ENCODE measurements at regions not wholly inside any gene's neighbourhood (a gene's known extent, or its start where the extent isn't known, plus 50 kb on each side); places are given as distances from the start of the nearest gene placed in this dataset.
"Not testable (repeated sequence)": the region's sequence is repeated elsewhere in the genome, so short reads cannot be mapped to it uniquely, and the experiment has no call there.

GRCh38 chr7:56373314-56373713, 257.1 kb upstream of the NUPR2 start:
- H3K4me3 ChIP-seq; H3K4me1 ChIP-seq; in situ Hi-C loops (cut with MboI; ENCODE audit: low sequenced_read_pairs); H3K27me3 ChIP-seq (ENCODE audit: low read depth); H3K36me3 ChIP-seq (replicated peaks); H3K9me3 ChIP-seq: not testable (repeated sequence)
- DNase-seq (ENCODE audit: low spot score in 2 of 2), result peak in 1 of 2 experiments; percentile 73

- in situ Hi-C loops (cut with MboI; ENCODE audit: low sequenced_read_pairs); H3K9me3 ChIP-seq; H3K4me3 ChIP-seq; H3K4me1 ChIP-seq; H3K36me3 ChIP-seq (replicated peaks); H3K27me3 ChIP-seq (ENCODE audit: low read depth): not testable (repeated sequence)
- peak in 1 of 2 experiments; percentile 17 for DNase-seq (ENCODE audit: low spot score in 2 of 2)
Observed at GRCh38 chr7:56371792-56372191, 255.6 kb upstream of the NUPR2 start.

GRCh38 chr7:56370208-56370872, 254.1 kb upstream of the NUPR2 start:
- H3K4me3 ChIP-seq; H3K36me3 ChIP-seq (replicated peaks); H3K9me3 ChIP-seq; H3K27me3 ChIP-seq (ENCODE audit: low read depth); in situ Hi-C loops (cut with MboI; ENCODE audit: low sequenced_read_pairs); DNase-seq (ENCODE audit: low spot score in 2 of 2); H3K4me1 ChIP-seq: not testable (repeated sequence)

DNA sequence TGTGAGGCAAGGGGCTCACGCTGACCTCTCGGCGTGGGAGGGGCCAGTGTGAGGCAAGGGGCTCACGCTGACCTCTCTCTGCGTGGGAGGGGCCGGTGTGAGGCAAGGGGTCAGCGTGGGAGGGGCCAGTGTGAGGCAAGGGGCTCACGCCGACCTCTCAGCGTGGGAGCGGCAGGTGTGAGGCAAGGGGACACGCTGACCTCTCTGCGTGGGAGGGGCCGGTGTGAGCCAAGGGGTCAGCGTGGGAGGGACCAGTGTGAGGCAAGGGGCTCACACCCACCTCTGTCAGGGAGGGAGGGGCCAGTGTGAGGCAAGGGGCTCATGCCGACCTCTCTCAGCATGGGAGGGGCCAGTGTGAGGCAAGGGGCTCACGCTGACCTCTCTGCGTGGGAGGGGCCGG, 251.7 kb upstream of the NUPR2 start:
- in situ Hi-C loops (cut with MboI; ENCODE audit: low sequenced_read_pairs); H3K27me3 ChIP-seq (ENCODE audit: low read depth); H3K4me3 ChIP-seq; DNase-seq (ENCODE audit: low spot score in 2 of 2); H3K9me3 ChIP-seq; H3K36me3 ChIP-seq (replicated peaks); H3K4me1 ChIP-seq: not testable (repeated sequence)

- in situ Hi-C loops (cut with MboI; ENCODE audit: low sequenced_read_pairs); H3K4me1 ChIP-seq; H3K36me3 ChIP-seq (replicated peaks); H3K9me3 ChIP-seq; H3K27me3 ChIP-seq (ENCODE audit: low read depth); H3K4me3 ChIP-seq: not testable (repeated sequence)
- peak in 1 of 2 experiments; percentile 37 for DNase-seq (ENCODE audit: low spot score in 2 of 2)
Observed at GRCh38 chr7:56367411-56367810, 251.2 kb upstream of the NUPR2 start.

- in situ Hi-C loops (cut with MboI; ENCODE audit: low sequenced_read_pairs); DNase-seq (ENCODE audit: low spot score in 2 of 2); H3K4me3 ChIP-seq; H3K27me3 ChIP-seq (ENCODE audit: low read depth); H3K36me3 ChIP-seq (replicated peaks); H3K4me1 ChIP-seq; H3K9me3 ChIP-seq: not testable (repeated sequence)
Observed at GRCh38 chr7:56366701-56367100, 250.5 kb upstream of the NUPR2 start.

DNA sequence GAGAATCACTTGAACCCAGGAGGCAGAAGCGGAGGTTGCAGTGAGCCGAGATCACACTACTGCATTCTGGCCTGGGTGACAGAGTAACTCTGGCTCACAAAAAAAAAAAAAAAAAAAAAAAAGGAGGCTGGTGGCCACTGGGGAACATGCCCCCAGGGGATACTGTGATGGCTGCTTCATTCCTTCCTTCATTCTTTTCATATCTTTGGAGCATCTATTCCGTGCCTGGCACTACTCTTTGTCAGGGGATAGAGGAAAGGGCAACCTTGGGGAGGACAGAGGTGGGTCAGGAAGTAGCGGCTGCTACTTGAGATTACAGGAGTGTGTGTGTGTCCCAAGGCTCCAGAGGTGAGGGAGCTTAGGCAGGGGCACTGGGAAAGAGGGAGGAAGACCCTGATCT, 236.4 kb upstream of the NUPR2 start:
- DNase-seq (ENCODE audit: low spot score in 2 of 2); H3K9me3 ChIP-seq; H3K27me3 ChIP-seq (ENCODE audit: low read depth); H3K4me3 ChIP-seq; H3K4me1 ChIP-seq; H3K36me3 ChIP-seq (replicated peaks); in situ Hi-C loops (cut with MboI; ENCODE audit: low sequenced_read_pairs): not testable (repeated sequence)

DNA sequence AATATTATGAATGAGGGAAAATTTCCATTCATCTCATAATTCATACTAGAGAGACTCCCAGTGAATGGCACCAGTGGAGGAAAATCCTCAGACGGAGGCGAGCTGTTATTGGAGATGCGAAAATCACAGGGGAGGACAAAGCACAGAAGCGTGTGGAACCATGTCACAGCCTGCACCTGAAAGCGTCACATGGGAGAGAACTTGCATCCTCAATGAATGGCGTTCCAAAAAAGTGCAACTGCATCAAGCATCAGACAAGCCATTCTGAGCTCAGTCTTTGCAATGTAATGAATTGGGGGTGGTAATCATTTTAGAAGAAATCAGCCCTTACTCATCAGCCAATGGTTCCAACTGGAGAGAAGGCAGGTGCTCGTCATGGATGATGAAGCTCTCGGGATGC, 235.0 kb upstream of the NUPR2 start:
- H3K27me3 ChIP-seq (ENCODE audit: low read depth); in situ Hi-C loops (cut with MboI; ENCODE audit: low sequenced_read_pairs); H3K4me1 ChIP-seq; H3K36me3 ChIP-seq (replicated peaks); H3K9me3 ChIP-seq; H3K4me3 ChIP-seq; DNase-seq (ENCODE audit: low spot score in 2 of 2): not testable (repeated sequence)

DNA sequence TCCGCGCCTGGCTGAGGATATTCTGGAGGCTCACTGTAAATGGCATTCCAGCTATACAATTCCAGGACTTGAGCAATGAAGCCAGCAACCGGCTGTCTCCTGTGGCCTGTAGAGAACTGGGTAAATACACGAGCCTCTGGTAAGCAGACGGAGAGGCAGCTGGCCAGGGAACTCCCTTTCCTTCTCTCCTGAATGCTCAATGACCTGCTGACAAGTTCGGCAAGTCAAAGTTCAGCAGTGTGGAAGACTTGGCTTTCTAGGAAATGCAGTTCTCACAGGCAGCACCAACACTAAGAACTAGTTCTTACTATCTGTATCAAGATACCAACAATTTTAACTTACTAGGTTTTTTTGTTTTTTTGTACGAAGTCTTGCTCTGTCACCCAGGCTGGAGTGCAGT, 232.1 kb upstream of the NUPR2 start:
- H3K4me3 ChIP-seq; H3K36me3 ChIP-seq (replicated peaks); H3K27me3 ChIP-seq (ENCODE audit: low read depth); DNase-seq (ENCODE audit: low spot score in 2 of 2); H3K9me3 ChIP-seq; in situ Hi-C loops (cut with MboI; ENCODE audit: low sequenced_read_pairs); H3K4me1 ChIP-seq: not testable (repeated sequence)

DNA sequence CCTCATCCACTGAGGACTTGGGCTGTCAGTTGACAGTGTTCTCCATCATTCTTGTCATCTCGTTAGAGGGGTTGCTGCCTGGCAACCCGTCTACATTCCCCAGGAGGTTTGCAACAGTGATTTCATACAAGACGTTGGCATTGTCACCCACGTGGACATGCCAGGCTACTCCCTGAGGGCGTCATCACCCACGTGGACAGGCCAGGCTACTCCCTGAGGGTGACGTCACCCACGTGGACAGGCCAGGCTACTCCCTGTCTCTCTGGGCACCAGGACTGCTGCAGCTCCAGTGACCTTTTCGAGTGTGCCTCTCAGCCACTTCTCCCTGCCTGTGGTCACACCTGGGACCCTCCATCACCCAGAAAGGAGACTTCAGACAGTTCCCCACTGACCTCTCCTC, 212.1 kb upstream of the NUPR2 start:
- H3K4me3 ChIP-seq; H3K9me3 ChIP-seq; in situ Hi-C loops (cut with MboI; ENCODE audit: low sequenced_read_pairs); H3K27me3 ChIP-seq (ENCODE audit: low read depth); H3K36me3 ChIP-seq (replicated peaks); DNase-seq (ENCODE audit: low spot score in 2 of 2); H3K4me1 ChIP-seq: not testable (repeated sequence)

DNA sequence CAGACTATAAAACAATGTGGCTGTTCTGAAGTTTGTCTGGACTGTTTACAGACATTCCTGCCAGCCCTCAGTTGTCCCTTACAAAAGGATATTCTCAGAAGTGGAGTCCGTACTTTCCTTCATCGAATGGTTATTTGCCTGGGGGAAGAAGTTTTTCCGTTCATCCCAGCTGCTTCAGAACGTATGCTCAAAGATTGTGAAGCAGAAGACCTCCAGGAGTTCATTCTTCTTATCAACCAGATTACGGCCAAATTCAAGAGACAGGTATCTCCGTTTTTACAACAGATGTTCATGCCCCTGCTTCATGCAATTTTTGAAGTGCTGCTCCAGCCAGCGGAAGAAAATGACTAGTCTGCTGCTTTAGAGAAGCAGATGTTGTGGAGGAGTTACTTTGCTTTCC, 174.3 kb upstream of the NUPR2 start:
- DNase-seq (ENCODE audit: low spot score in 2 of 2), result no peak
- Histone ChIP-seq H3K4me1 (no peaks in the 10 kb centered on the region), H3K36me3 (replicated peaks) (no peaks in the 10 kb centered on the region), H3K4me3 (no peak overlapping the region), H3K27me3 (ENCODE audit: low read depth) (no peaks in the 10 kb centered on the region), H3K9me3 (no peaks in the 10 kb centered on the region)
- in situ Hi-C loops (cut with MboI; ENCODE audit: low sequenced_read_pairs), result no loop called here

DNA sequence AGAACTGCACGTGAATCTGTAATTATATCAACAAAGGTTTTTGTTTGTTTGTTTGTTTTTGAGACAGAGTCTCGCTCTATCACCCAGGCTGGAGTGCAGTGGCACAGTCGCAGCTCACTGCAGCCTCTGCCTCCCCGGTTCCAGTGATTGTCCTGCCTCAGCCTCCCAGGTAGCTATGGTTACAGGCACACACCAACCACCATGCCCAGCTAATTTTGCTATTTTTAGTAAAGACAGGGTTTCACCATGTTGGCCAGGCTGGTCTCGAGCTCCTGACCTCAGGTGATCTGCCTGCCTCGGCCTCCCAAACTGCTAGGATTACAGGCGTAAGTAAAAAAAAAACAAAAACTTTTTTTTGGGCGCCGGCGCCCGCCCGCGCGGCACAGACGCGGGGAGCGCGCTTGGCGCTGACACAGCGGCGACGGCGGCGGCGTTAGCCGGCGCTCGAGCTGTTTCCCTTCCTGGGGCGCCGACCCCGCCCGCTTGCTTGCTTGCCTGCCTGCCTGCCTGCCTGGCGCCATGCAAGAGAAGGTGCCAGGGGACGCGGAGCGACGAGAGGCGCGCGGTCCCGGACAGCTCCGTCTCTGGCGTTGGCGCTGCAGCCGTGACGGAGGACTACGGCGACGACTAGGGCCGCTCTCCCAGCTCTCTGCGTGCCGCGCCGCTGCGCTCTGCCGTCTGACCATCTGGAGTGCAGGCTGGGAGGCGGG, 171.4 kb upstream of the NUPR2 start:
- Histone ChIP-seq H3K9me3 (no peaks in the 10 kb centered on the region), H3K36me3 (replicated peaks) (no peaks in the 10 kb centered on the region), H3K4me3 (no peak overlapping the region), H3K4me1 (no peaks in the 10 kb centered on the region), H3K27me3 (ENCODE audit: low read depth) (no peaks in the 10 kb centered on the region)
- DNase-seq (ENCODE audit: low spot score in 2 of 2), result no peak
- in situ Hi-C loops (cut with MboI; ENCODE audit: low sequenced_read_pairs), result no loop called here

- Histone ChIP-seq H3K27me3 (ENCODE audit: low read depth) (no peaks in the 10 kb centered on the region), H3K36me3 (replicated peaks) (no peaks in the 10 kb centered on the region), H3K9me3 (no peaks in the 10 kb centered on the region), H3K4me3 (no peak overlapping the region), H3K4me1 (no peaks in the 10 kb centered on the region)
- in situ Hi-C loops (cut with MboI; ENCODE audit: low sequenced_read_pairs), result no loop called here
- no peak for DNase-seq (ENCODE audit: low spot score in 2 of 2)
Observed at GRCh38 chr7:56256108-56256507, 139.9 kb upstream of the NUPR2 start.

GRCh38 chr7:56250135-56250534, 133.9 kb upstream of the NUPR2 start:
- Histone ChIP-seq H3K9me3 (no peaks in the 10 kb centered on the region), H3K27me3 (ENCODE audit: low read depth) (no peaks in the 10 kb centered on the region), H3K4me1 (no peaks in the 10 kb centered on the region), H3K36me3 (replicated peaks) (no peaks in the 10 kb centered on the region), H3K4me3 (no peak overlapping the region)
- DNase-seq (ENCODE audit: low spot score in 2 of 2), result no peak
- in situ Hi-C loops (cut with MboI; ENCODE audit: low sequenced_read_pairs), result no loop called here

- Histone ChIP-seq H3K9me3 (no peaks in the 10 kb centered on the region), H3K36me3 (replicated peaks) (no peaks in the 10 kb centered on the region), H3K27me3 (ENCODE audit: low read depth) (no peaks in the 10 kb centered on the region), H3K4me1 (no peaks in the 10 kb centered on the region), H3K4me3 (no peak overlapping the region)
- DNase-seq (ENCODE audit: low spot score in 2 of 2), result no peak
- in situ Hi-C loops (cut with MboI; ENCODE audit: low sequenced_read_pairs), result no loop called here
Observed at GRCh38 chr7:56229631-56230030, 113.4 kb upstream of the NUPR2 start.

Data from HAP-1 (cell line).